Parathyroid adenoma (tissue), 2 donors: ENCODE measurements at regions not wholly inside any gene's neighbourhood (a gene's known extent, or its start where the extent isn't known, plus 50 kb on each side); places are given as distances from the start of the nearest gene placed in this dataset.

ENCODE experiments used
- H2AFZ ChIP-seq: fragments of 300-600 bp; sonication (generic); one replicate; pipeline ENCODE4 v1.7.0; 2017; ENCODE audit warnings: antibody characterized with exemption, mild to moderate bottlenecking
- H3K27ac ChIP-seq: fragments of 300-600 bp; sonication (generic); one replicate; pipeline ENCODE4 v1.7.0; 2017
- H3K27me3 ChIP-seq: fragments of 300-600 bp; sonication (generic); one replicate; pipeline ENCODE4 v1.7.0; 2017; ENCODE audit warnings: low read length; ENCODE audit not compliant: control insufficient read depth, insufficient read depth
- H3K36me3 ChIP-seq: fragments of 300-600 bp; sonication (generic); one replicate; pipeline ENCODE4 v1.7.0; 2017; ENCODE audit warnings: low read length; ENCODE audit not compliant: control insufficient read depth, insufficient read depth
- H3K4me1 ChIP-seq: fragments of 300-600 bp; sonication (generic); one replicate; pipeline ENCODE4 v1.7.0; 2017; ENCODE audit warnings: control low read depth
- H3K4me2 ChIP-seq: fragments of 300-600 bp; sonication (generic); one replicate; pipeline ENCODE4 v1.7.0; 2017; ENCODE audit warnings: low read length
- H3K4me3 ChIP-seq: fragments of 300-600 bp; sonication (generic); one replicate; pipeline ENCODE4 v1.7.0; 2017; ENCODE audit warnings: low read depth, low read length
- H3K79me2 ChIP-seq: fragments of 300-600 bp; sonication (generic); one replicate; pipeline ENCODE4 v1.7.0; 2017; ENCODE audit warnings: control low read depth
- H3K9ac ChIP-seq: fragments of 300-600 bp; sonication (generic); one replicate; pipeline ENCODE4 v1.7.0; 2017; ENCODE audit warnings: mild to moderate bottlenecking
- H3K9me3 ChIP-seq: fragments of 300-600 bp; sonication (generic); one replicate; pipeline ENCODE4 v1.7.0; 2017; ENCODE audit warnings: low read length; ENCODE audit not compliant: control insufficient read depth
- CTCF ChIP-seq: fragments of 300-600 bp; sonication (generic); IDR thresholded peaks from one replicate; pipeline ENCODE4 v1.7.0; 2017; ENCODE audit warnings: antibody characterized with exemption, mild to moderate bottlenecking
- donor health status: primary hyperparathyroidism.

GRCh38 chr2:106339609-106340008 lies 128.6 kb downstream of the RGPD3 start:
- Histone ChIP-seq H2AFZ (no peak overlapping the region), H3K27ac (no peak overlapping the region), H3K4me1 (no peaks in the 10 kb centered on the region), H3K79me2 (no peaks in the 10 kb centered on the region), H3K4me3 (no peak overlapping the region), H3K36me3 (no peaks in the 10 kb centered on the region), H3K4me2 (no peak overlapping the region), H3K9me3 (no peaks in the 10 kb centered on the region), H3K9ac (no peak overlapping the region), H3K27me3 (no peaks in the 10 kb centered on the region)
- TF ChIP-seq CTCF, result no peak

GRCh38 chr2:106339132-106339531 lies 129.1 kb downstream of the RGPD3 start:
- Histone ChIP-seq H3K9me3 (no peaks in the 10 kb centered on the region), H3K36me3 (no peaks in the 10 kb centered on the region), H3K4me2 (no peak overlapping the region), H2AFZ (no peak overlapping the region), H3K79me2 (no peaks in the 10 kb centered on the region), H3K4me3 (no peak overlapping the region), H3K9ac (no peak overlapping the region), H3K27ac (no peak overlapping the region), H3K4me1 (no peaks in the 10 kb centered on the region), H3K27me3 (no peaks in the 10 kb centered on the region)
- TF ChIP-seq CTCF, result no peak

- H3K27me3 ChIP-seq, result no peaks in the 10 kb centered on the region
Observed at GRCh38 chr2:106338043-106338442, 130.2 kb downstream of the RGPD3 start.

GRCh38 chr2:106336737-106337136 lies 131.5 kb downstream of the RGPD3 start:
- no peak for TF ChIP-seq CTCF
- H3K79me2 ChIP-seq, result no peaks in the 10 kb centered on the region
- H2AFZ ChIP-seq, result no peak overlapping the region
- no peaks in the 10 kb centered on the region for H3K27me3 ChIP-seq
- H3K4me2 ChIP-seq, result no peak overlapping the region
- H3K9me3 ChIP-seq, result no peaks in the 10 kb centered on the region
- H3K27ac ChIP-seq, result no peak overlapping the region
- H3K4me1 ChIP-seq, result no peaks in the 10 kb centered on the region
- H3K36me3 ChIP-seq, result no peaks in the 10 kb centered on the region
- H3K4me3 ChIP-seq, result no peak overlapping the region
- no peak overlapping the region for H3K9ac ChIP-seq

More at GRCh38 chr2:106338043-106338442, 130.2 kb downstream of the RGPD3 start:
- Histone ChIP-seq H3K79me2 (no peaks in the 10 kb centered on the region), H3K9me3 (no peaks in the 10 kb centered on the region), H3K27ac (no peak overlapping the region), H3K4me3 (no peak overlapping the region), H3K36me3 (no peaks in the 10 kb centered on the region), H3K4me2 (no peak overlapping the region), H3K9ac (no peak overlapping the region), H3K4me1 (no peaks in the 10 kb centered on the region), H2AFZ (no peak overlapping the region)
- no peak for TF ChIP-seq CTCF

GRCh38 chr2:106336108-106336507 lies 132.1 kb downstream of the RGPD3 start:
- no peak overlapping the region for H3K27ac ChIP-seq
- H3K79me2 ChIP-seq, result no peaks in the 10 kb centered on the region

More at GRCh38 chr2:106336108-106336507, 132.1 kb downstream of the RGPD3 start:
- Histone ChIP-seq H3K9ac (no peak overlapping the region), H2AFZ (no peak overlapping the region), H3K4me1 (no peaks in the 10 kb centered on the region), H3K36me3 (no peaks in the 10 kb centered on the region), H3K9me3 (no peaks in the 10 kb centered on the region), H3K27me3 (no peaks in the 10 kb centered on the region), H3K4me3 (no peak overlapping the region), H3K4me2 (no peak overlapping the region)
- TF ChIP-seq CTCF, result no peak
